ENCODE measurements at regions not wholly inside any gene's neighbourhood (a gene's known extent, or its start where the extent isn't known, plus 50 kb on each side); places are given as distances from the start of the nearest gene placed in this dataset.
"Not testable (repeated sequence)": the region's sequence is repeated elsewhere in the genome, so short reads cannot be mapped to it uniquely, and the experiment has no call there.

GRCh38 chr6:10315034-10315433, 99.8 kb downstream of the TFAP2A start:
- no peak for TF ChIP-seq POLR2AphosphoS5 (IDR thresholded peaks at IDR 0.05; ENCODE audit: insufficient read depth in 1 of 2, low read depth in 1 of 2)
- no peak for TF ChIP-seq CTCF (IDR thresholded peaks at IDR 0.05)
- TF ChIP-seq POLR2A (IDR thresholded peaks at IDR 0.05): no peak
- Histone ChIP-seq H3K36me3 (no peaks in the 10 kb centered on the region), H3K4me1 (peaks cover 9% of the 10 kb centered on the region), H3K27ac (no peak overlapping the region), H3K9me3 (no peaks in the 10 kb centered on the region), H3K4me3 (no peak overlapping the region), H3K27me3 (no peaks in the 10 kb centered on the region)
- DNase-seq (ENCODE audit: extremely low spot score in 2 of 2): no peak
- intact Hi-C loops (cut with DNase I): no loop called here

GRCh38 chr6:10314163-10314955, 100.5 kb downstream of the TFAP2A start:
- Histone ChIP-seq H3K27me3 (no peaks in the 10 kb centered on the region), H3K4me1 (peaks cover 9% of the 10 kb centered on the region), H3K27ac (no peak overlapping the region), H3K36me3 (no peaks in the 10 kb centered on the region), H3K4me3 (no peak overlapping the region), H3K9me3 (no peaks in the 10 kb centered on the region)
- TF ChIP-seq CTCF (IDR thresholded peaks at IDR 0.05) (no peak), POLR2AphosphoS5 (IDR thresholded peaks at IDR 0.05; ENCODE audit: insufficient read depth in 1 of 2, low read depth in 1 of 2) (no peak), POLR2A (IDR thresholded peaks at IDR 0.05) (no peak)
- DNase-seq (ENCODE audit: extremely low spot score in 2 of 2): no peak
- intact Hi-C loops (cut with DNase I): no loop called here

- no peaks in the 10 kb centered on the region for H3K36me3 ChIP-seq
- H3K4me3 ChIP-seq: no peak overlapping the region
- H3K9me3 ChIP-seq: no peaks in the 10 kb centered on the region
- H3K27ac ChIP-seq: no peak overlapping the region
- H3K4me1 ChIP-seq: peaks cover 9% of the 10 kb centered on the region
- no peaks in the 10 kb centered on the region for H3K27me3 ChIP-seq
- TF ChIP-seq POLR2AphosphoS5 (IDR thresholded peaks at IDR 0.05; ENCODE audit: insufficient read depth in 1 of 2, low read depth in 1 of 2) (no peak), POLR2A (IDR thresholded peaks at IDR 0.05) (no peak), CTCF (IDR thresholded peaks at IDR 0.05) (no peak)
- DNase-seq (ENCODE audit: extremely low spot score in 2 of 2): no peak
- intact Hi-C loops (cut with DNase I): no loop called here
These were observed 101.1 kb downstream of the TFAP2A start for GRCh38 chr6:10313799-10314162.

- no peak for DNase-seq (ENCODE audit: extremely low spot score in 2 of 2)
- Histone ChIP-seq H3K9me3 (no peaks in the 10 kb centered on the region), H3K4me1 (peaks cover 9% of the 10 kb centered on the region), H3K27me3 (no peaks in the 10 kb centered on the region), H3K27ac (no peak overlapping the region), H3K36me3 (no peaks in the 10 kb centered on the region), H3K4me3 (no peak overlapping the region)
- TF ChIP-seq POLR2A (IDR thresholded peaks at IDR 0.05): no peak
- no peak for TF ChIP-seq POLR2AphosphoS5 (IDR thresholded peaks at IDR 0.05; ENCODE audit: insufficient read depth in 1 of 2, low read depth in 1 of 2)
- intact Hi-C loops (cut with DNase I): no loop called here
These were observed 102.4 kb downstream of the TFAP2A start for GRCh38 chr6:10312445-10312844.

GRCh38 chr6:10311546-10312405, 103.1 kb downstream of the TFAP2A start:
- DNase-seq (ENCODE audit: extremely low spot score in 2 of 2); H3K27me3 ChIP-seq; H3K9me3 ChIP-seq; H3K27ac ChIP-seq; H3K36me3 ChIP-seq; H3K4me1 ChIP-seq; H3K4me3 ChIP-seq; intact Hi-C loops (cut with DNase I): not testable (repeated sequence)

GRCh38 chr6:10310826-10311225, 104.0 kb downstream of the TFAP2A start:
- intact Hi-C loops (cut with DNase I): no loop called here
- no peak for DNase-seq (ENCODE audit: extremely low spot score in 2 of 2)
- Histone ChIP-seq H3K27me3 (no peaks in the 10 kb centered on the region), H3K9me3 (no peaks in the 10 kb centered on the region), H3K36me3 (no peaks in the 10 kb centered on the region), H3K4me3 (no peak overlapping the region), H3K27ac (no peak overlapping the region), H3K4me1 (peaks cover 3% of the 10 kb centered on the region)
- TF ChIP-seq CTCF (IDR thresholded peaks at IDR 0.05) (no peak), POLR2A (IDR thresholded peaks at IDR 0.05) (no peak)

Data from vagina (tissue), 2 donors.